ENCODE measurements at regions not wholly inside any gene's neighbourhood (a gene's known extent, or its start where the extent isn't known, plus 50 kb on each side); places are given as distances from the start of the nearest gene placed in this dataset.

GRCh38 chr2:217398860-217399259 lies 539.0 kb upstream of the TNP1 start:
- intact Hi-C loops (cut with micrococcal nuclease): no loop called here
- ATAC-seq (ENCODE audit: low read depth) (no peak), DNase-seq (no peak)
- Mint-ChIP-seq H3K36me3 (ENCODE audit: low read depth) (no peaks in the 10 kb centered on the region), H3K4me3 (no peak overlapping the region), H3K27me3 (no peaks in the 10 kb centered on the region), H3K9me3 (no peaks in the 10 kb centered on the region), H3K27ac (no peak overlapping the region), H3K4me1 (peaks cover 9% of the 10 kb centered on the region)
- ChIA-PET POLR2A (no interaction called here), CTCF (no interaction called here)
- TF ChIP-seq CTCF (IDR thresholded peaks at IDR 0.05): no peak

- ChIA-PET POLR2A (no interaction called here), CTCF (no interaction called here)
- TF ChIP-seq CTCF (IDR thresholded peaks at IDR 0.05): no peak
These were observed 538.2 kb upstream of the TNP1 start for GRCh38 chr2:217398101-217398500.

GRCh38 chr2:217396586-217396985 lies 536.7 kb upstream of the TNP1 start:
- H3K36me3 Mint-ChIP-seq (ENCODE audit: low read depth): no peaks in the 10 kb centered on the region
- H3K27me3 Mint-ChIP-seq: peaks cover 2% of the 10 kb centered on the region
- ATAC-seq (ENCODE audit: low read depth) (no peak), DNase-seq (no peak)
- H3K27ac Mint-ChIP-seq: no peak overlapping the region
- H3K4me1 Mint-ChIP-seq: peaks cover 9% of the 10 kb centered on the region
- intact Hi-C loops (cut with micrococcal nuclease): no loop called here
- CTCF ChIA-PET: no interaction called here
- no peak for TF ChIP-seq CTCF (IDR thresholded peaks at IDR 0.05)
- H3K9me3 Mint-ChIP-seq: peaks cover 3% of the 10 kb centered on the region
- POLR2A ChIA-PET: no interaction called here
- no peak overlapping the region for H3K4me3 Mint-ChIP-seq

More at GRCh38 chr2:217398101-217398500, 538.2 kb upstream of the TNP1 start:
- intact Hi-C loops (cut with micrococcal nuclease): no loop called here
- ATAC-seq (ENCODE audit: low read depth) (no peak), DNase-seq (no peak)
- Mint-ChIP-seq H3K9me3 (no peaks in the 10 kb centered on the region), H3K4me3 (no peak overlapping the region), H3K36me3 (ENCODE audit: low read depth) (no peaks in the 10 kb centered on the region), H3K27ac (no peak overlapping the region), H3K4me1 (peaks cover 9% of the 10 kb centered on the region), H3K27me3 (no peaks in the 10 kb centered on the region)

GRCh38 chr2:217396165-217396564 lies 536.3 kb upstream of the TNP1 start:
- ChIA-PET POLR2A (no interaction called here), CTCF (no interaction called here)
- intact Hi-C loops (cut with micrococcal nuclease): no loop called here
- Mint-ChIP-seq H3K9me3 (peaks cover 4% of the 10 kb centered on the region), H3K4me3 (no peak overlapping the region), H3K36me3 (ENCODE audit: low read depth) (no peaks in the 10 kb centered on the region), H3K27ac (no peak overlapping the region), H3K4me1 (peaks cover 9% of the 10 kb centered on the region), H3K27me3 (peaks cover 2% of the 10 kb centered on the region)
- no peak for TF ChIP-seq CTCF (IDR thresholded peaks at IDR 0.05)
- no peak for DNase-seq
- no peak for ATAC-seq (ENCODE audit: low read depth)

GRCh38 chr2:217394510-217395351 lies 534.9 kb upstream of the TNP1 start:
- ChIA-PET CTCF (no interaction called here), POLR2A (no interaction called here)
- H3K27me3 Mint-ChIP-seq: peaks cover 2% of the 10 kb centered on the region
- intact Hi-C loops (cut with micrococcal nuclease): no loop called here
- ATAC-seq (ENCODE audit: low read depth) (no peak), DNase-seq (no peak)
- no peak for TF ChIP-seq CTCF (IDR thresholded peaks at IDR 0.05)
- peaks cover 9% of the 10 kb centered on the region for H3K4me1 Mint-ChIP-seq
- no peak overlapping the region for H3K4me3 Mint-ChIP-seq
- peaks cover 9% of the 10 kb centered on the region for H3K9me3 Mint-ChIP-seq
- H3K36me3 Mint-ChIP-seq (ENCODE audit: low read depth): peaks cover 1% of the 10 kb centered on the region
- no peak overlapping the region for H3K27ac Mint-ChIP-seq

Data from activated B cell treated with CpG ODN at 0.5 μM for 24 hours (primary cell).